ENCODE measurements at regions not wholly inside any gene's neighbourhood (a gene's known extent, or its start where the extent isn't known, plus 50 kb on each side); places are given as distances from the start of the nearest gene placed in this dataset.

- TF ChIP-seq CTCF (IDR thresholded peaks at IDR 0.05): no peak
- no peak for TF ChIP-seq POLR2A (IDR thresholded peaks at IDR 0.05)
Observed at GRCh38 chr19:29878973-29879654, 62.9 kb upstream of the URI1 start.

All from uterus (tissue), 2 donors.